Esophagus muscularis mucosa (tissue), 4 donors: ENCODE measurements at regions not wholly inside any gene's neighbourhood (a gene's known extent, or its start where the extent isn't known, plus 50 kb on each side); places are given as distances from the start of the nearest gene placed in this dataset.

Experiments
- DNase-seq: peaks from one replicate; pipeline ENCODE4 v3.0.0-alpha.2; 2017; ENCODE audit errors: extremely low spot score
- H3K27ac ChIP-seq, 4 donors: fragments of 200-600 bp; sonication (generic); replicated peaks in 1 of 4; 1 replicate in 3 of 4; 2 replicates in 1 of 4; pipeline ENCODE4 v1.5.1; 2016 to 2019; ENCODE audit warnings: mild to moderate bottlenecking in 1 of 4
- H3K27me3 ChIP-seq, 4 donors: fragments of 200-600 bp; sonication (generic); one replicate each; pipeline versions ENCODE4 v1.5.1 to v1.6.0; 2016 to 2019
- H3K36me3 ChIP-seq, 4 donors: fragments of 200-600 bp; sonication (generic); one replicate each; pipeline ENCODE4 v1.5.1; 2016 to 2019
- H3K4me1 ChIP-seq, 4 donors: fragments of 200-600 bp; sonication (generic); one replicate each; pipeline ENCODE4 v1.5.1; 2016 to 2019
- H3K4me3 ChIP-seq, 4 donors: fragments of 200-600 bp; sonication (generic); 1 replicate in 2 of 4; 2 replicates in 2 of 4; pipeline ENCODE4 v1.5.1; 2016 to 2019; ENCODE audit warnings: mild to moderate bottlenecking in 4 of 4, moderate library complexity in 1 of 4
- H3K9me3 ChIP-seq, 4 donors: fragments of 200-600 bp; sonication (generic); 1 replicate in 3 of 4; 2 replicates in 1 of 4; pipeline ENCODE4 v1.5.1; 2016 to 2019
- CTCF ChIP-seq, 3 experiments: fragments of 200-600 bp in 2 of 3; fragments of 450-650 bp in 1 of 3; sonication (generic) in 2 of 3; IDR thresholded peaks; one replicate each; pipeline ENCODE4 v1.5.1; 2017 to 2019; ENCODE audit warnings: antibody characterized with exemption in 3 of 3, mild to moderate bottlenecking in 2 of 3, moderate library complexity in 1 of 3
- EP300 ChIP-seq: sonication (generic); formaldehyde crosslinking; IDR thresholded peaks from one replicate; pipeline ENCODE4 v1.6.1; 2017; ENCODE audit warnings: antibody characterized with exemption
- POLR2A ChIP-seq: fragments of 450-650 bp; IDR thresholded peaks from one replicate; pipeline ENCODE4 v1.6.1; 2017; ENCODE audit warnings: antibody characterized with exemption, moderate library complexity, mild to moderate bottlenecking, low read depth
- POLR2AphosphoS5 ChIP-seq, 2 donors: sonication (generic); formaldehyde crosslinking; IDR thresholded peaks; one replicate each; pipeline ENCODE4 v1.6.1; 2017; ENCODE audit warnings: antibody characterized with exemption in 2 of 2
- WGBS: methylation state at CpG from one replicate; pipeline ENCODE4 v1.1.5; 2018; 5-methylcytosine and 5-hydroxymethylcytosine counted together
- intact Hi-C: fragments of 100-400 bp; cut with DNase I; formaldehyde crosslinking; loops from one replicate; pipeline ENCODE4 v1.15.1; 2023

GRCh38 chr4:18942874-18943273 is 921.3 kb upstream of the LCORL start:
- no peak for TF ChIP-seq POLR2A
- TF ChIP-seq CTCF (IDR thresholded peaks at IDR 0.05), result no peak
- TF ChIP-seq POLR2AphosphoS5 (IDR thresholded peaks at IDR 0.05), result no peak
- TF ChIP-seq EP300, result no peak
- Histone ChIP-seq H3K4me3 (no peak overlapping the region), H3K36me3 (no peaks in the 10 kb centered on the region), H3K27ac (no peak overlapping the region), H3K27me3 (no peaks in the 10 kb centered on the region), H3K4me1 (no peaks in the 10 kb centered on the region), H3K9me3 (no peaks in the 10 kb centered on the region)
- DNase-seq, result no peak
- intact Hi-C loops, result no loop called here

- intact Hi-C loops, result no loop called here
These were observed 917.0 kb upstream of the LCORL start for GRCh38 chr4:18938343-18939099.

GRCh38 chr4:18937746-18938145 is 916.2 kb upstream of the LCORL start:
- intact Hi-C loops, result no loop called here
- Histone ChIP-seq H3K9me3 (no peaks in the 10 kb centered on the region), H3K36me3 (no peaks in the 10 kb centered on the region), H3K27ac (no peak overlapping the region), H3K4me1 (no peaks in the 10 kb centered on the region), H3K4me3 (no peak overlapping the region), H3K27me3 (no peaks in the 10 kb centered on the region)
- DNase-seq, result no peak
- WGBS, result 92% methylated on average over 4 of the region's 4 CpGs
- TF ChIP-seq POLR2AphosphoS5 (IDR thresholded peaks at IDR 0.05) (no peak), CTCF (IDR thresholded peaks at IDR 0.05) (no peak), POLR2A (no peak), EP300 (no peak)

More at GRCh38 chr4:18938343-18939099, 917.0 kb upstream of the LCORL start:
- H3K27me3 ChIP-seq, result no peaks in the 10 kb centered on the region
- H3K36me3 ChIP-seq, result no peaks in the 10 kb centered on the region
- no peaks in the 10 kb centered on the region for H3K4me1 ChIP-seq
- no peak for DNase-seq
- no peak for TF ChIP-seq POLR2AphosphoS5 (IDR thresholded peaks at IDR 0.05)
- TF ChIP-seq CTCF (IDR thresholded peaks at IDR 0.05), result no peak
- H3K27ac ChIP-seq, result no peak overlapping the region
- no peak overlapping the region for H3K4me3 ChIP-seq
- H3K9me3 ChIP-seq, result no peaks in the 10 kb centered on the region
- 60% methylated on average over 3 of the region's 3 CpGs for WGBS

- no peak for TF ChIP-seq POLR2AphosphoS5 (IDR thresholded peaks at IDR 0.05)
- no peak for TF ChIP-seq POLR2A
- TF ChIP-seq EP300, result no peak
- no peak for TF ChIP-seq CTCF (IDR thresholded peaks at IDR 0.05)
- H3K9me3 ChIP-seq, result no peaks in the 10 kb centered on the region
- H3K4me1 ChIP-seq, result no peaks in the 10 kb centered on the region
- H3K36me3 ChIP-seq, result no peaks in the 10 kb centered on the region
- no peak for DNase-seq
- no peaks in the 10 kb centered on the region for H3K27me3 ChIP-seq
- H3K27ac ChIP-seq, result no peak overlapping the region
- intact Hi-C loops, result no loop called here
- WGBS, result 95% methylated on average over 4 of the region's 4 CpGs
- no peak overlapping the region for H3K4me3 ChIP-seq
These were observed 915.5 kb upstream of the LCORL start for GRCh38 chr4:18937080-18937479.
